ENCODE measurements at regions not wholly inside any gene's neighbourhood (a gene's known extent, or its start where the extent isn't known, plus 50 kb on each side); places are given as distances from the start of the nearest gene placed in this dataset.

- no peak overlapping the region for H3K4me3 ChIP-seq (ENCODE audit: low read depth, low read length)
- no peaks in the 10 kb centered on the region for H3K27me3 ChIP-seq (ENCODE audit: control insufficient read depth, insufficient read depth, low read length)
- no peaks in the 10 kb centered on the region for H3K36me3 ChIP-seq (ENCODE audit: control insufficient read depth, insufficient read depth, low read length)
- DNase-seq (ENCODE audit: low read depth) = no peak
- no peak for FAIRE-seq
- no peak for TF ChIP-seq CTCF (IDR thresholded peaks at IDR 0.05; ENCODE audit: insufficient read depth, low read length, severe bottlenecking)
Observed at GRCh38 chrY:7878719-7879118, 967.2 kb upstream of the AMELY start.

GRCh38 chrY:7877458-7877857 is 965.9 kb upstream of the AMELY start:
- H3K27me3 ChIP-seq (ENCODE audit: control insufficient read depth, insufficient read depth, low read length) = no peaks in the 10 kb centered on the region
- DNase-seq (ENCODE audit: low read depth) = peak; percentile 52
- no peak for TF ChIP-seq CTCF (IDR thresholded peaks at IDR 0.05; ENCODE audit: insufficient read depth, low read length, severe bottlenecking)
- no peak overlapping the region for H3K4me3 ChIP-seq (ENCODE audit: low read depth, low read length)
- FAIRE-seq = no peak
- H3K36me3 ChIP-seq (ENCODE audit: control insufficient read depth, insufficient read depth, low read length) = no peaks in the 10 kb centered on the region

- peak; percentile 26 for TF ChIP-seq CTCF (IDR thresholded peaks at IDR 0.05; ENCODE audit: insufficient read depth, low read length, severe bottlenecking)
- Histone ChIP-seq H3K36me3 (ENCODE audit: control insufficient read depth, insufficient read depth, low read length) (no peaks in the 10 kb centered on the region), H3K27me3 (ENCODE audit: control insufficient read depth, insufficient read depth, low read length) (no peaks in the 10 kb centered on the region), H3K4me3 (ENCODE audit: low read depth, low read length) (no peak overlapping the region)
- FAIRE-seq (no peak), DNase-seq (ENCODE audit: low read depth) (peak; percentile 40)
Observed at GRCh38 chrY:7874080-7874479, 962.5 kb upstream of the AMELY start.

DNA sequence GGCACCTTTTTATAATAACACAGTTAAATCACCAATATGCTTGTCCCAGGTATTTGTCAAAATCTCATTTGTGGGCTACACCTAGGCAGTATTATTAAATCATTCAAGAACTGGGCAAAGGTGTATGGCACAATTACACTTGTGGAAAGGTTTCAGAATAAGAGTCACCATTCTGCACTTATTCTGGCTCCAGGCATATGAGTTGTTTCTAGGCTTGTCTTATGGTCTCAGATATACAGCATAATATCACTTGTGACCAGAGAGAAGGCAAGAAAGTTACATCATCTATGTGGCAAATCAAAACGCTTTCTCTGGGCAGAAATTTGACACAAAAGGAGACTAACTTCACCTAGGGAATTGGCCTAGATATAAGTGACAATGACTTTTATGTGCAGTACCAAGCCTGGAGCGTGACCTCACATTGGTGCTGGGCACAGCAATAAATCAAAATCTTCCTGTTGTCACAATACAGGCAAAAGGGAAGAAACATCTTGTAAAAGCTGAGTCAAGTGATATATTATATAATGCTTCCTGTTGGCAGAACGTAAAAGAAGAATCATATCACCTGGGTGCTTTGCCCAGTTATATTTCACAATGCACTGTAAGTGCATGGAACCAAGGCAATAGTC is 959.9 kb upstream of the AMELY start:
- no peaks in the 10 kb centered on the region for H3K36me3 ChIP-seq (ENCODE audit: control insufficient read depth, insufficient read depth, low read length)
- FAIRE-seq (no peak), DNase-seq (ENCODE audit: low read depth) (peak; percentile 23)
- H3K27me3 ChIP-seq (ENCODE audit: control insufficient read depth, insufficient read depth, low read length) = no peaks in the 10 kb centered on the region
- H3K4me3 ChIP-seq (ENCODE audit: low read depth, low read length) = no peak overlapping the region
- TF ChIP-seq CTCF (IDR thresholded peaks at IDR 0.05; ENCODE audit: insufficient read depth, low read length, severe bottlenecking) = no peak

DNA sequence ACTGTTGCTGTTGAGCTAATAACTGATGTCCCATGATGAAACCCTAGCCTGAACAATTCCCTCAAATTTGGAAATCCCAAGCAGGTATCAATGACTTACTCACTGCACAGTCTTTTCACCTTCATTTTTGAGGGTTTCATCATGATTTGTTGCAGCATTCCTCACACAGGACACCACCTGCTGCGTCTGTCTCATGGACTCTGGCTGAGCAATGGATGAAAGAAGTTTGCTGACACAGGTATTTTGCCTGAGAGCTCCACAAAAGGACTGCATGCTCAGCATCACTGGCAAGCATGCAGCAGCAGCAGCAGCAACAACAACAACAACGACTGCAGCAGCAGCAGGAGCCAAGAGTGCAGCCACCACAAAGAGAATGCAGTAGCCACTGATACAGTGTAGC is 955.4 kb upstream of the AMELY start:
- TF ChIP-seq CTCF (IDR thresholded peaks at IDR 0.05; ENCODE audit: insufficient read depth, low read length, severe bottlenecking) = no peak
- FAIRE-seq (no peak), DNase-seq (ENCODE audit: low read depth) (peak; percentile 68)
- Histone ChIP-seq H3K27me3 (ENCODE audit: control insufficient read depth, insufficient read depth, low read length) (no peaks in the 10 kb centered on the region), H3K4me3 (ENCODE audit: low read depth, low read length) (no peak overlapping the region), H3K36me3 (ENCODE audit: control insufficient read depth, insufficient read depth, low read length) (no peaks in the 10 kb centered on the region)
